HG03442 (cell line): ENCODE measurements at regions not wholly inside any gene's neighbourhood (a gene's known extent, or its start where the extent isn't known, plus 50 kb on each side); places are given as distances from the start of the nearest gene placed in this dataset.

Experiments used
- ATAC-seq: cut with Tn5 transposase; IDR thresholded peaks from one replicate; pipeline ENCODE4 v1.9.1; 2021; ENCODE audit warnings: mild to moderate bottlenecking, moderate library complexity; ENCODE audit not compliant: unreplicated experiment

- ATAC-seq, result no peak
Observed at GRCh38 chr22:47396105-47396504, 633.7 kb downstream of the TBC1D22A start.

DNA sequence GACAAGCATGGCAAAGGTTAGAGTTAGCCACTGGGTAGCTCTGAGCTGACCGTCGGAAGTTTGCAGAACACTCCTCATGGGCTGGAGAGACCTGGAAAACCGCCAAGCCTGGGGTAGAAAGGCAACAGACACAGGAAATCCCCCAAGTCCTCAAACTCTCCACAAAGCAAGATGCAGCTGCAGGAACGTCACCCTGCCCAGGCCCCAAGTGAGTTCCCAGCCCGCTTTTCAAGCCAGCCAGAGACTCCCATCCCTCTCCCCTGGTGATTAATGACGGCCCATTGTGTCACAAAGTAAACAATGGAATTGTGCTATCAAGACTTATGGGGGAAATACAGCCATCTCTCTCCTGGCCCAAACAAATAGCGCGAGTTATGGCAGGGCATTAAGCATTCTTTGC lies 633.0 kb downstream of the TBC1D22A start:
- ATAC-seq, result no peak

DNA sequence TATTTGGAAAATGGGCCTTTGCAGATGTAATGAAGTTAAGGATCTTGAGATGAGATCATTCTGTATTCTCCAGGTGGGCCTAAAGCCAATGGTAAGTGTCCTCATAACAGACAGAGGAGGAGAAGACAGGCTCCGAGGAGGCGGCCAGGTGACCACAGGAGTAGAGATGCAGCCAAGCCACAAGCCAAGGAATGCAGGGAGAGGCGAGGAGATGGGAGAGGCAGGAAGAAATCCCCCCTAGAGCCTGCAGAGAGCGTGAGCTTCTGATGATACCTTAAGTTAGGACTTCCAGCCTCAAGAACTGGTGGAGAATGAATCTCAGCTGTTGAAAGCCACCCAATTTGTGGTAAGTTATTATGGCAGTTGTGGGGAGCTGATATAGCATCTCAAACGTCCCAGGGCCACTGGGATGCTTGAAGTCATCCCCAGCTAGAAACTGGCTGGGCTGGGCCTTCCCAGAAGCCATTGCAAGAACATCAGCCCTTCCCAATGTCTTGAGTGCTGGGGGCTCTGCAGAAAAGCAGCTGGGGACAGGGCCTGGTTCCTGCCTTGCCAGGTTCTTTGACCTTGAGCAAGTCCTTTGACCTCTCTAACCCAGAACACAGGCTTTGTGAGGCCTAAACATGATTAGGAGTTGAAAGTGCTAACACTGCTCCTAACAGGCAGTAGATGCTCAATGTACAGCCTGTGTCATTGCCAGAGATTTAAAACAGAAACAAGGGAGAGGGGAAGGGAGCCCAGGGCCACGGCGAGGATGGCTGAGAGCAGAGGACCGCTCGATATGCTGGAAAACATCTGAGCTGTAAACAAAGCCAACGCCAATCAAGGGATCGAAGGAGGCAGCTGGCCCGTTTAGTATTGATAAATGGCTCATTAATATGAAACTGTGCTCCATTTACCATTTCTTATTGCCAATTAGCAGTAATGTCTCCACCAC lies 632.3 kb downstream of the TBC1D22A start:
- ATAC-seq, result no peak

- ATAC-seq, result no peak
Observed at GRCh38 chr22:47393191-47393590, 630.7 kb downstream of the TBC1D22A start.

DNA sequence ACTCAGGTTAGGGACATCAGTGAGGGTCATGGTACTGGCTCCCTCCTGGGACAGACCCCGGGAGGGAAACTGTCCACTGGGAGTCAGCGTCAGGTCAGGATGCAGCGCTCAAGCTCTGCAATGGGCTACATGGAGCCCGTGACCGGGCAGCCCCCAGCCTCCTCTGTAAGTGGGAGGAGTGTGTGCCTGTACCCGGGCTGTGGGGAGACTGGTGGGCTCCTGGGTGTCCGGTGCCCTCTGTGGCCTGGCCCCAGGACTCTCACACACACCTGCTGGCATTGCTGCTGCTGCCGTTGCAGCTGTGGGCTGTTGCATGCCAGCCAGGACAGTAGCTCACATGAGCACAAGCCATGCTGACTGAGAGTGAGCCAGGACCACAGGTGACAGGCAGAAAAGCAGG lies 630.3 kb downstream of the TBC1D22A start:
- no peak for ATAC-seq

GRCh38 chr22:47392054-47392347 lies 629.6 kb downstream of the TBC1D22A start:
- ATAC-seq, result no peak

DNA sequence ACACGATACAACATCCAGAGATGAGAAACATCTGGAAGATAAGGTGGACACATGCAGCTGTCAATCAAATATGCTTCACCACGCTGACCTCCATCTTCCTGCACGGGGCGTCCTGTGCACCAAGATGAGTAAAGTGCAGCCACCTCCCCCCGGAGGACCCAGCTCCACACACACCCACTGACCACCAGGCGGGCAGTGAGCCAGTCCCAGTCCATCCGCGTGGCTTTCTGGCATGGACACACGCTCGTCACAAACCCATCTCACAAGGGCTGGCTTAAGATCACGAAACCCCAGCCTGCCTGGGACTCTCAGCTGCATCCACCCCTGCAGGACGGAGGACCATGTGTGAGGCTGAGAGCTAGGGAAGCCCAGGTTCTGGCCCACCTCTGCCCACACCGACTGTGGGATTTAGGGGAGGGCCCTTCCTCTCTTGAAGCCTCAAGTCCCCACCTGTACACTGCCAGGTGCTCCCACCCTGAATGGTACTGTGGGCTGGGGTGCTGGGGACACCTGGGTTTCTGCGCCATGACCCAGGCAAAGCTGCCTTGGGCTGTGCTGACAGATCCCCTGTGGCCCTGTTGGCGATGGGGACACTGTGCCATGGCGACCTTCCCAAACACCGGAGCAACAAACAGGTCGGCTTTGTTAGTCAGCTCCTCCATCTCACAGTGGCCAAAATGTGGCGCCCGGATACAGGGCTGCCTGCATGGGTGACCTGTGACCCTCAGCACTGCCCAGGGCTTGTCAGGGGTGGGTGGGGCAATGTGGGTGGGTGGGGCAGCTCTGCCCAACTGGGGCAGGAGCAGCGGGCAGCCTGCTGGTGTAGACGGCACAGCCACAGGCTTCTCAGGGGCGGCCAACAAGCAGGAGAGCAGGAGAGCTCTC lies 629.0 kb downstream of the TBC1D22A start:
- ATAC-seq, result no peak

DNA sequence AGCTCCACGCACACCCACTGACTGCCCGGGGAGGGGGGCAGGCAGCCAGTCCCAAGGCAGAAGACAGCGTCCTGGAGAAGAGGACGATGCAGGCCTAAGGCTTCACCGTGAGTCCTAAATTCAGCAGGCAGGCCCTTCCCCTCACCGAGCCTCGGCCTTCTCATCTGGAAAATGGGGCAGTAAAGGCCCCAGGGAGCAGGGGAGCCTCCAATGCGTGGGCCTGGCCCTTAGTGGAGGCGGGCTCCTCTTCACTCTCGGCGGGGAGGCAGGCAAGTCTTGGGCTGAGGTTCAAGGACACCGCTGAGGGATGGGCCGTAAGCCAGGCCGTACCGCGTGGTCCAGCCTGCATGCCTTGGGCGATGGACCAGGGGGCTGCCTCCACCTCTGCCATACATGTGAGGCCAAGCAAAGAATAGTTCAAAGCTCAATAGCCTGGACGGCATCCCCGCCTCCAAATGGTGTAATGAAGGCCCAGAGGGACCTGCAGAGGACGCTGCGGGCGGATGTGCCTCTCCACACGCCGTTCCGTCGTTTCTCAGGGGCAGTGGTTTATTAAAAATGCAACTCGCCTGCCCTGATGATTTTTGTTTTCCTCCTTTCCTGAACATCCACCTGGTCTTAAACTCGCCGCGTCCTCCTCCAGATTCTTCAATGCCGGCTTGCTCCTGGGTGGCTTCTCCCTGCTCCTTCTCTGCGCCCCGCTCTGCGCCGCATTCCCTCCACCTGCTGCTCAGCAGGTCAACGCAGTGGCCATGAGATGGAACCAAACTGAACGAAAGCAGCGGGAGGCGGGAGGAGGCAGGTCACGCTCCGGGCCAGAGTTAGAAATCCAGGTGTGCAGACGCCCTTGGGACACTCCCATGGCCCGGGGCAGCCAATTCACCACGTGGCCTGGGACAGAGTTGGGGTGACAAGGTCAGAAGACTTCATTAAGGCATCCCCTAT lies 627.8 kb downstream of the TBC1D22A start:
- ATAC-seq, result no peak

GRCh38 chr22:47389201-47389600 lies 626.8 kb downstream of the TBC1D22A start:
- no peak for ATAC-seq

DNA sequence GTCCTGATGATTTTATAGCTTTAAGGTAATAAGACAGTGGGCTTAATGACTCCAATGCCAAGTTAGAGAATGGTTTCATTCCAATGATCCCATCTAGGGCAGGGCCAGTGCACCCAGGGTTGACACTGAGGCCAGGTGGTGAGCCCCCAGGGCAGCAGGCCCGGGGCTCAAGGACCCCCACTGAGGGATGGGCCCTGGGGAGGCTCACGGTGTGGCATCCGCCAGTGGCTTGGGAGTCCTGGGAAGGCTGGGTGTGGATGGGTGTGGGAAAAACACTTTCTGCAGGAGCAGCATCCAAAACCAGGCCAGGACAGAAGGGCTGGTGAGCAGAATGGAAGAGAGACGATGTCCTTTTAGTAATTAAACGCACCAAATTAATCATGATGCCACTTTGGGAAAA lies 626.3 kb downstream of the TBC1D22A start:
- ATAC-seq, result no peak

DNA sequence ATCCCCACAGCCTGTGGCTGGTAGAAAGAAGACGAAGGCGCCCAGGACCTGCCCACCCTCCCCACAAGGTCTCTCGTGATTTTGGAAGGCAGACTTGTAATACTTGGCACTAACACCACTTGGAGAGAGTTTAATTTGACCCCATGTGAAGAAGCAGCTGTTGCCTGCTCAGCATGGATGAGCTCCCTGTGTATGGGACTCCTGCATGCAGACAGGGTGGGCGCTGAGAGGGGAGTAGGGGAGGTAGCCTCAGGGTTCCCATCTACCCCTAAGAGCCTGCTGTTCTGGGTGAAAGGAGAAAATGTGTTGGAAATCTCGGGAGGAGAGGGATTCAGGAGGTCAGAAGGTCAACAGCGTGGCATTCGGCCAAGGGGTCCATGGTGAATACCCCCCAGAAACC lies 625.9 kb downstream of the TBC1D22A start:
- no peak for ATAC-seq

GRCh38 chr22:47386812-47387510 lies 624.5 kb downstream of the TBC1D22A start:
- ATAC-seq, result no peak

DNA sequence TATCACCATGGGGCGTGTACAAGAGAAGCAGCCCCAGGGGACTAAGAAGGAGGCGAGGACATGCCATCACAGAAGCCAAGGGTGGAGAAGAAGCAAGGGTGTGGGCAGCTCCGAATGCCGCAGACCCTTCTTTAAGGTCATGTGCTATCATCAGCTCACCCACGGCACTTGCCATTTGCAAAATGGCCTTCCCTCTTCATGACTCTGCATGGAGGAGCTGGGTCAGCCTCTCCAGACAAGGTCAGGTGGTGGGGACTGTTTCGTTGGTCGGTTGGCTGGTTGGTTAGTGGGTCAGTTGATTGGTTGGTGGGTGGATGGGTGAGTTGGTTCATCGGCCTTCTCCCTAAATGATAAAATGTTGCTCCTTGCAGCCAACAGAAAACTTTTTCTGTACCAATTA lies 622.5 kb downstream of the TBC1D22A start:
- ATAC-seq, result no peak

GRCh38 chr22:47382164-47382890 lies 619.9 kb downstream of the TBC1D22A start:
- no peak for ATAC-seq

GRCh38 chr22:47381240-47381639 lies 618.8 kb downstream of the TBC1D22A start:
- no peak for ATAC-seq

- ATAC-seq, result no peak
Observed at GRCh38 chr22:47380692-47381091, 618.2 kb downstream of the TBC1D22A start.

- no peak for ATAC-seq
Observed at GRCh38 chr22:47379037-47379436, 616.6 kb downstream of the TBC1D22A start.

DNA sequence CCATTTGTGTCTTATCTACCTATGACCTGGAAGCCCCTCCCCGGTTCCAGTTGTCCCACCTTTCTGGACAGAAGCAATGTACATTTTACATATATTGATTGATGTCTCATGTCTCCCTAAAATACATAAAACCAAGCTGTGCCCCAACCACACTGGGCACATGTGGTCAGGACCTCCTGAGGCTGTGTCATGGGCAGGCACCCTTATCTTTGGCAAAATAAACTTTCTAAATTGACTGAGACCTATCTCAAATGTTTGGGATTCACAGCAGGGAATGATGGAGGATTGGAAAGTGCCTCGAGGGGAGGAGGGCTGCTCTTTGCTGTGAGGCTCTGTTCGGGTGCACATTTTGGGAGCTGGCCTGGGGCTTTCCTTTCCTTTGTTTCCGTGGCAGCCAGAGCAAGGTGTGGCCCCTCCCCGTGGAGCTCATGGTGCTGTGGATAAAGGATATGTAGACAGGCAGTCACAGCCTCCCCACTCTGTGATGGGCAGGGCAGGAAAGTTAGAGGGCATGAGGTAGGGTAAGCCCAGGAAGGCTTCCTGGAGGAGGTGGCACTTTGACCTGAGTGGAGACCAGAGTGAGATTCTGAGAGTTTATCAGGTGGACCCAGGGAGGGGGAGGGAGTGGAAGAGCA lies 615.6 kb downstream of the TBC1D22A start:
- ATAC-seq, result no peak

- ATAC-seq, result no peak
Observed at GRCh38 chr22:47376901-47377505, 614.6 kb downstream of the TBC1D22A start.
